Upper lobe of left lung (tissue), 6 donors: ENCODE measurements at regions not wholly inside any gene's neighbourhood (a gene's known extent, or its start where the extent isn't known, plus 50 kb on each side); places are given as distances from the start of the nearest gene placed in this dataset.

Source experiments
- ATAC-seq, 2 donors: fragments of 200-7000 bp; cut with Tn5 transposase; one replicate each; pipeline ENCODE4 v1.9.1; 2022; ENCODE audit warnings: mild to moderate bottlenecking in 2 of 2, moderate library complexity in 2 of 2; ENCODE audit not compliant: low FRiP score in 2 of 2
- DNase-seq, 2 donors: peaks; one replicate each; pipeline ENCODE4 v3.0.0-alpha.2; 2019 to 2020
- H3K27ac ChIP-seq, 4 donors: fragments of 200-600 bp; sonication (generic); one replicate each; pipeline ENCODE4 v1.5.1; 2016 to 2019
- H3K27me3 ChIP-seq, 4 donors: fragments of 200-600 bp; sonication (generic); one replicate each; pipeline ENCODE4 v1.5.1; 2017 to 2019
- H3K36me3 ChIP-seq, 4 donors: fragments of 200-600 bp; sonication (generic); one replicate each; pipeline ENCODE4 v1.5.1; 2016 to 2019
- H3K4me1 ChIP-seq, 4 donors: fragments of 200-600 bp; sonication (generic); one replicate each; pipeline ENCODE4 v1.5.1; 2018 to 2019
- H3K4me3 ChIP-seq, 4 donors: fragments of 200-600 bp; sonication (generic); one replicate each; pipeline ENCODE4 v1.5.1; 2017 to 2019; ENCODE audit warnings: mild to moderate bottlenecking in 2 of 4, moderate library complexity in 1 of 4
- H3K9me3 ChIP-seq, 4 donors: fragments of 200-600 bp; sonication (generic); one replicate each; pipeline ENCODE4 v1.5.1; 2018 to 2019
- CTCF ChIP-seq, 6 experiments: fragments of 450-650 bp in 4 of 6; fragments of 200-600 bp in 2 of 6; sonication (generic) in 2 of 6; IDR thresholded peaks; one replicate each; pipeline ENCODE4 v1.5.1; 2016 to 2019; ENCODE audit warnings: antibody characterized with exemption in 6 of 6
- EP300 ChIP-seq, 4 donors: sonication (generic); formaldehyde crosslinking; IDR thresholded peaks; one replicate each; pipeline ENCODE4 v1.5.1; 2017; ENCODE audit warnings: antibody characterized with exemption in 4 of 4, control low read depth in 2 of 4
- POLR2A ChIP-seq, 4 donors: fragments of 450-650 bp; IDR thresholded peaks; one replicate each; pipeline ENCODE4 v1.5.1; 2016 to 2017; ENCODE audit warnings: antibody characterized with exemption in 4 of 4, mild to moderate bottlenecking in 2 of 4
- POLR2AphosphoS5 ChIP-seq, 2 donors: sonication (generic); formaldehyde crosslinking; IDR thresholded peaks; one replicate each; pipeline ENCODE4 v1.5.1; 2017; ENCODE audit warnings: antibody characterized with exemption in 2 of 2
- WGBS, 2 donors: methylation state at CpG; one replicate each; pipeline ENCODE4 v1.1.5; 2017 to 2018; 5-methylcytosine and 5-hydroxymethylcytosine counted together
- donor health status: DM: no; HTN: no; CAD: no; lungs with moderate emphysema.
- donor health status: DM: no; HTN: yes; CAD: no; lungs with severe emphysema.

- no peak overlapping the region for H3K4me3 ChIP-seq
- H3K36me3 ChIP-seq = no peaks in the 10 kb centered on the region
- H3K27me3 ChIP-seq = no peaks in the 10 kb centered on the region
- ATAC-seq = no peak
- H3K4me1 ChIP-seq = no peaks in the 10 kb centered on the region
- H3K9me3 ChIP-seq = no peaks in the 10 kb centered on the region
- TF ChIP-seq EP300 (IDR thresholded peaks at IDR 0.05) = no peak
- no peak for TF ChIP-seq POLR2A (IDR thresholded peaks at IDR 0.05)
- no peak for TF ChIP-seq CTCF (IDR thresholded peaks at IDR 0.05)
- 60 to 68% methylated on average over 6 of the region's 6 CpGs for WGBS, 2 donors
- no peak overlapping the region for H3K27ac ChIP-seq
- DNase-seq = no peak
Measured at GRCh38 chr17:71760062-71760720, 360.6 kb upstream of the SOX9 start.

- no peaks in the 10 kb centered on the region for H3K36me3 ChIP-seq
- H3K9me3 ChIP-seq = no peaks in the 10 kb centered on the region
- DNase-seq = no peak
- ATAC-seq = no peak
- no peak for TF ChIP-seq POLR2AphosphoS5 (IDR thresholded peaks at IDR 0.05)
- TF ChIP-seq CTCF (IDR thresholded peaks at IDR 0.05) = no peak
- TF ChIP-seq POLR2A (IDR thresholded peaks at IDR 0.05) = no peak
- no peak for TF ChIP-seq EP300 (IDR thresholded peaks at IDR 0.05)
- no peaks in the 10 kb centered on the region for H3K27me3 ChIP-seq
- no peaks in the 10 kb centered on the region for H3K4me1 ChIP-seq
- WGBS, 2 donors = 72 to 81% methylated on average over 3 of the region's 3 CpGs
- H3K27ac ChIP-seq = no peak overlapping the region
- no peak overlapping the region for H3K4me3 ChIP-seq
Measured at GRCh38 chr17:71762526-71762925, 358.3 kb upstream of the SOX9 start.

GRCh38 chr17:71764505-71764904 is 356.3 kb upstream of the SOX9 start:
- ATAC-seq (no peak), DNase-seq (no peak)
- TF ChIP-seq CTCF (IDR thresholded peaks at IDR 0.05) (no peak), EP300 (IDR thresholded peaks at IDR 0.05) (no peak), POLR2A (IDR thresholded peaks at IDR 0.05) (no peak), POLR2AphosphoS5 (IDR thresholded peaks at IDR 0.05) (no peak)
- no peaks in the 10 kb centered on the region for H3K27me3 ChIP-seq
- no peaks in the 10 kb centered on the region for H3K36me3 ChIP-seq
- no peaks in the 10 kb centered on the region for H3K4me1 ChIP-seq
- 48 to 56% methylated on average over 3 of the region's 3 CpGs for WGBS, 2 donors
- H3K27ac ChIP-seq = no peak overlapping the region
- no peaks in the 10 kb centered on the region for H3K9me3 ChIP-seq
- H3K4me3 ChIP-seq = no peak overlapping the region

- no peak for DNase-seq
- no peaks in the 10 kb centered on the region for H3K9me3 ChIP-seq
Measured at GRCh38 chr17:71765437-71765836, 355.4 kb upstream of the SOX9 start.

More at GRCh38 chr17:71765437-71765836, 355.4 kb upstream of the SOX9 start:
- TF ChIP-seq CTCF (IDR thresholded peaks at IDR 0.05) (no peak), POLR2AphosphoS5 (IDR thresholded peaks at IDR 0.05) (no peak), POLR2A (IDR thresholded peaks at IDR 0.05) (no peak), EP300 (IDR thresholded peaks at IDR 0.05) (no peak)
- no peak overlapping the region for H3K27ac ChIP-seq
- no peak for ATAC-seq
- H3K4me3 ChIP-seq = no peak overlapping the region
- H3K27me3 ChIP-seq = no peaks in the 10 kb centered on the region
- no peaks in the 10 kb centered on the region for H3K36me3 ChIP-seq
- 84 to 85% methylated on average over 2 of the region's 2 CpGs for WGBS, 2 donors
- no peaks in the 10 kb centered on the region for H3K4me1 ChIP-seq
